ENCODE measurements at regions not wholly inside any gene's neighbourhood (a gene's known extent, or its start where the extent isn't known, plus 50 kb on each side); places are given as distances from the start of the nearest gene placed in this dataset.

GRCh38 chr14:25103271-25103670 is 53.3 kb upstream of the STXBP6 start:
- no peak for TF ChIP-seq POLR2A (IDR thresholded peaks at IDR 0.05)
- no peak for TF ChIP-seq POLR2AphosphoS5 (IDR thresholded peaks at IDR 0.05)
- no peak for TF ChIP-seq CTCF (IDR thresholded peaks at IDR 0.05)
- no peak overlapping the region for H3K27ac ChIP-seq
- no peaks in the 10 kb centered on the region for H3K36me3 ChIP-seq
- no peak for DNase-seq (ENCODE audit: low spot score in 2 of 2)
- H3K27me3 ChIP-seq = no peaks in the 10 kb centered on the region
- no peak overlapping the region for H3K4me3 ChIP-seq
- no peaks in the 10 kb centered on the region for H3K9me3 ChIP-seq
- intact Hi-C loops (cut with DNase I; ENCODE audit: low total_unique reads) = no loop called here
- H3K4me1 ChIP-seq = no peaks in the 10 kb centered on the region

- no peaks in the 10 kb centered on the region for H3K9me3 ChIP-seq
- H3K27ac ChIP-seq = no peak overlapping the region
- intact Hi-C loops (cut with DNase I; ENCODE audit: low total_unique reads) = no loop called here
- H3K4me1 ChIP-seq = no peaks in the 10 kb centered on the region
- H3K4me3 ChIP-seq = no peak overlapping the region
- TF ChIP-seq POLR2A (IDR thresholded peaks at IDR 0.05) (no peak), CTCF (IDR thresholded peaks at IDR 0.05) (no peak), POLR2AphosphoS5 (IDR thresholded peaks at IDR 0.05) (no peak)
- H3K27me3 ChIP-seq = no peaks in the 10 kb centered on the region
- no peak for DNase-seq (ENCODE audit: low spot score in 2 of 2)
- no peaks in the 10 kb centered on the region for H3K36me3 ChIP-seq
These were observed 52.8 kb upstream of the STXBP6 start for GRCh38 chr14:25102788-25103187.

- Histone ChIP-seq H3K27me3 (no peaks in the 10 kb centered on the region), H3K9me3 (no peaks in the 10 kb centered on the region), H3K27ac (no peak overlapping the region), H3K36me3 (no peaks in the 10 kb centered on the region), H3K4me3 (no peak overlapping the region), H3K4me1 (no peaks in the 10 kb centered on the region)
- no peak for DNase-seq (ENCODE audit: low spot score in 2 of 2)
- TF ChIP-seq CTCF (IDR thresholded peaks at IDR 0.05) = no peak
- TF ChIP-seq POLR2A (IDR thresholded peaks at IDR 0.05) = no peak
- TF ChIP-seq POLR2AphosphoS5 (IDR thresholded peaks at IDR 0.05) = no peak
- intact Hi-C loops (cut with DNase I; ENCODE audit: low total_unique reads) = no loop called here
These were observed 51.3 kb upstream of the STXBP6 start for GRCh38 chr14:25101276-25101675.

Measured in breast epithelium (tissue), 4 donors.